ENCODE measurements at regions not wholly inside any gene's neighbourhood (a gene's known extent, or its start where the extent isn't known, plus 50 kb on each side); places are given as distances from the start of the nearest gene placed in this dataset.

DNA sequence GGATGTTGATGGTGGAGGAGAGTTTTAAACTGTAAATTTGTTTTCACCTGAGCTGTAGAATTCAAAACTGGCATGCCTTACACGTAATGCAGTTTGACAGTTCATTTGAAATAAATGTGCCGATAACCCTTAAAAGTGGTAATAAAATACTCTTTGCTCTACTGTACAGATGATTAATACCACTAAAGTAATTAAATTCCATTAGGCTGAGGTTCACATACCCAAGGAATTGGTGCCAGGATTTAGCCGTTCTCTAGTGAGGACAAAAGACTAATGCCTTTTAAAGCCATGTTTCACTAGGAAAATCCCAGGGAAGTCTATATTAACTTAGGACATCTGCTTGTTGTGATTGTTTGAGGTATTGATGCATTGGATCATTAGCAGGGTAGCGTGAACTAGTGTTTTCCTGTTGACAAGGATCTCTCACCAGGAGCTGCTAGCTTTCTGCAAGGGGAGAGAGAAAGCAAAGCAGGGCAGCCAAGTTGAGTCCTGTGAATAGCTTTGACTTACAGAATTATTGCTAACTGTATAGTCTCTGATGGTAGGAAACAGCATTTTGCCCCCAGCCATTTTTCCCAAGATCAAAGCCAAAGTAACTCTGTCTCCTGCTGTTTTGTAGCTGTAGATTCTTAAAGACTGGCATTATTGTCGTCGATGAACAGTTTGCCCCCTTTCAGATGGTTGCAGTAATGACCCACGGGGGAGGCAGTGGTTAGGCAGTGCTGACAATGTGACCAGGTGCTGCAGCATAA is 280.9 kb upstream of the FANCL start:
- peaks cover 0 to 5% (median 2%) of the 10 kb centered on the region in 4 experiments; a peak in 3 of 7 replicates for H3K4me1 ChIP-seq (replicated peaks in 1 of 4; ENCODE audit: control insufficient read depth in 3 of 4, insufficient read depth in 4 of 4, low read length in 3 of 4)
- H2AK5ac ChIP-seq (ENCODE audit: low read depth, low read length): no peak overlapping the region
- no peak overlapping the region for H2BK12ac ChIP-seq (ENCODE audit: low read depth, low read length)
- no peak overlapping the region for H3K4me3 ChIP-seq (ENCODE audit: extremely low read depth in 1 of 4, insufficient read depth in 2 of 4, low read depth in 3 of 4, low read length in 4 of 4)
- no peaks in the 10 kb centered on the region for H3K36me3 ChIP-seq (ENCODE audit: control insufficient read depth in 2 of 4, insufficient read depth in 4 of 4, low read length in 3 of 4)
- TF ChIP-seq, protein P1, sequence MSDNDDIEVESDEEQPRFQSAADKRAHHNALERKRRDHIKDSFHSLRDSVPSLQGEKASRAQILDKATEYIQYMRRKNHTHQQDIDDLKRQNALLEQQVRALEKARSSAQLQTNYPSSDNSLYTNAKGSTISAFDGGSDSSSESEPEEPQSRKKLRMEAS (IDR thresholded peaks at IDR 0.05): no peak
- TF ChIP-seq TEAD4 (IDR thresholded peaks at IDR 0.05; ENCODE audit: low read depth, low read length): no peak
- no peak for TF ChIP-seq NANOG (IDR thresholded peaks at IDR 0.05; ENCODE audit: insufficient read depth, low read depth, low read length, poor library complexity, severe bottlenecking)
- TF ChIP-seq KDM5A (IDR thresholded peaks at IDR 0.05; ENCODE audit: low read length): no peak
- no peak for TF ChIP-seq KDM4A (IDR thresholded peaks at IDR 0.05; ENCODE audit: low read depth, low read length, severe bottlenecking)
- no peak overlapping the region for H3K56ac ChIP-seq (replicated peaks; ENCODE audit: insufficient read length, low read depth, low read length)
- H4K20me1 ChIP-seq (replicated peaks in 1 of 2; ENCODE audit: control insufficient read depth in 1 of 2, insufficient read depth in 2 of 2, low read length in 2 of 2): no peaks in the 10 kb centered on the region
- ChIA-PET POLR2A (ENCODE audit: partially characterized antibody) (interaction anchor here (1.2 kb wide), 2 partner anchors 13 to 19 kb away, joined by 3 to 4 read pairs; no protein-coding TSS in a partner anchor), CTCF (ENCODE audit: partially characterized antibody) (interaction anchor here (1.0 to 1.9 kb wide), 5 partner anchors 8 to 49 kb away, joined by 3 to 7 read pairs (median 5); no protein-coding TSS in a partner anchor)
- peak overlapping the region; percentile 2 for H3K4ac ChIP-seq (replicated peaks; ENCODE audit: insufficient read length, low read depth, low read length)
- no peak overlapping the region for H4K5ac ChIP-seq (ENCODE audit: insufficient read length, low read depth, low read length)
- no peak overlapping the region for H3K23ac ChIP-seq (ENCODE audit: insufficient read length)
- no peak overlapping the region for H4K8ac ChIP-seq (ENCODE audit: extremely low read depth, insufficient read depth, low read length)
- no peaks in the 10 kb centered on the region for H3K9me3 ChIP-seq (ENCODE audit: insufficient read depth in 2 of 2, low read depth in 1 of 2, low read length in 1 of 2)
- no peak overlapping the region for H2BK15ac ChIP-seq (ENCODE audit: low read length)
- no peaks in the 10 kb centered on the region for H3K27me3 ChIP-seq (replicated peaks in 1 of 4; ENCODE audit: control insufficient read depth in 3 of 4, extremely low read depth in 1 of 4, insufficient read depth in 3 of 4, low read length in 3 of 4)
- peak overlapping the region; percentile 10 for H4K91ac ChIP-seq (replicated peaks; ENCODE audit: insufficient read length, low read length)
- no peak overlapping the region for H2BK20ac ChIP-seq (ENCODE audit: low read length)
- no peak overlapping the region for H3K14ac ChIP-seq (ENCODE audit: insufficient read length)
- no peak for DNase-seq (ENCODE audit: low read depth in 1 of 2, low spot score in 2 of 2)
- WGBS, 2 experiments (ENCODE audit: extremely low coverage in 1 of 2, insufficient coverage in 1 of 2, insufficient read length in 1 of 2, insufficient replicate concordance in 2 of 2, low coverage in 1 of 2, low lambda C conversion rate in 2 of 2, missing lambda C conversion rate in 1 of 2): 77% methylated on average over 7 of the region's 7 CpGs; no CpG with 5 or more reads in 1 of the 2 experiments
- no peak overlapping the region for H2BK120ac ChIP-seq (replicated peaks; ENCODE audit: low read depth, low read length)
- no peak overlapping the region for H3K18ac ChIP-seq (ENCODE audit: extremely low read depth, low read length)
- no peaks in the 10 kb centered on the region for H3K23me2 ChIP-seq (ENCODE audit: low read depth, low read length)
- peak; percentile 32 for FAIRE-seq
- H3K79me2 ChIP-seq (ENCODE audit: control insufficient read depth in 1 of 2, insufficient read depth in 2 of 2, low read length in 2 of 2): no peaks in the 10 kb centered on the region
- H2BK5ac ChIP-seq (ENCODE audit: low read depth, low read length): no peak overlapping the region; the same call in 1 of the 2 replicates
- 0 out of 2 replicates have a peak overlapping the region, but pooled peaks have one; percentile 2 for H2AFZ ChIP-seq (ENCODE audit: low read length)
- no peak overlapping the region; a peak in 1 of 4 replicates for H3K4me2 ChIP-seq (ENCODE audit: insufficient read depth in 1 of 2, low read depth in 2 of 2, low read length in 2 of 2)
- H3K79me1 ChIP-seq (ENCODE audit: low read depth, low read length): no peaks in the 10 kb centered on the region
- H3K27ac ChIP-seq (ENCODE audit: low read depth, low read length): no peak overlapping the region
- no peak overlapping the region for H3K9ac ChIP-seq (replicated peaks in 1 of 4; ENCODE audit: extremely low read depth in 1 of 4, low read depth in 3 of 4, low read length in 3 of 4)
